IMR-90 (cell line): ENCODE measurements at regions not wholly inside any gene's neighbourhood (a gene's known extent, or its start where the extent isn't known, plus 50 kb on each side); places are given as distances from the start of the nearest gene placed in this dataset.

ENCODE experiments used
- ATAC-seq: fragments of 200-7000 bp; cut with Tn5 transposase; 2 replicates; pipeline ENCODE4 v1.9.1; 2020; ENCODE audit warnings: low read depth, mild to moderate bottlenecking, moderate library complexity
- BruUV-seq: library from RNA; stranded (reverse); fragments of 400-500 nt; replicated peaks from 2 replicates; lab custom pipeline; 2021; lab: Mats Ljungman, UMichigan
- CTCF ChIA-PET: fragments of 300-600 bp; formaldehyde crosslinking; extraction: SDS; loops from one replicate; lab custom pipeline; 2021; ENCODE audit warnings: antibody characterized with exemption; lab: Yijun Ruan, JAX
- POLR2A ChIA-PET: fragments of 300-600 bp; sonication (Branson Sonifier 250); formaldehyde crosslinking; loops from one replicate; lab custom pipeline; 2022; ENCODE audit warnings: antibody characterized with exemption; ENCODE audit not compliant: unreplicated experiment; lab: Charles Lee
- DNase-seq: peaks from one replicate; pipeline ENCODE4 v3.0.0; 2013
- H2AFZ ChIP-seq: replicated peaks from 2 replicates; pipeline ENCODE3; 2013; ENCODE audit warnings: low read length, mild to moderate bottlenecking; ENCODE audit not compliant: poor library complexity
- H2AK5ac ChIP-seq: 2 replicates; pipeline ENCODE4 v1.6.1; 2013; ENCODE audit warnings: low read depth, low read length, inconsistent platforms
- H2AK9ac ChIP-seq: replicated peaks from 2 replicates; pipeline ENCODE3; 2013; ENCODE audit warnings: mild to moderate bottlenecking, low read depth, low read length, moderate library complexity; ENCODE audit not compliant: poor library complexity
- H2BK120ac ChIP-seq: 2 replicates; pipeline ENCODE4 v1.6.1; 2013; ENCODE audit warnings: low read depth, low read length, inconsistent platforms
- H2BK15ac ChIP-seq: 3 replicates; pipeline ENCODE4 v1.6.1; 2013; ENCODE audit warnings: low read depth, low read length, inconsistent platforms
- H2BK20ac ChIP-seq: 2 replicates; pipeline ENCODE4 v1.6.1; 2013; ENCODE audit warnings: low read depth, mild to moderate bottlenecking, inconsistent platforms, low read length, moderate library complexity
- H2BK5ac ChIP-seq: 2 replicates; pipeline ENCODE4 v1.6.1; 2013; ENCODE audit warnings: mild to moderate bottlenecking, low read depth, low read length, inconsistent platforms; ENCODE audit not compliant: poor library complexity, severe bottlenecking
- H3K14ac ChIP-seq: replicated peaks from 2 replicates; pipeline ENCODE4 v1.6.1; 2013; ENCODE audit warnings: low read depth, low read length, inconsistent platforms
- H3K18ac ChIP-seq: 2 replicates; pipeline ENCODE4 v1.6.1; 2013; ENCODE audit warnings: low read depth, low read length, control low read depth
- H3K23ac ChIP-seq: 2 replicates; pipeline ENCODE4 v1.6.1; 2013; ENCODE audit warnings: low read depth, low read length, inconsistent platforms
- H3K27ac ChIP-seq: 2 replicates; pipeline ENCODE4 v1.5.1; 2013; ENCODE audit warnings: mild to moderate bottlenecking, control low read depth, low read length; ENCODE audit not compliant: insufficient read depth
- H3K27me3 ChIP-seq: 2 replicates; pipeline ENCODE4 v1.6.1; 2013; ENCODE audit warnings: low read length; ENCODE audit not compliant: control insufficient read depth, insufficient read depth
- H3K36me3 ChIP-seq: 2 replicates; pipeline ENCODE4 v1.6.1; 2013; ENCODE audit warnings: low read length, mixed read lengths; ENCODE audit not compliant: control insufficient read depth, insufficient read depth
- H3K4ac ChIP-seq: 2 replicates; pipeline ENCODE4 v1.6.1; 2013; ENCODE audit warnings: low read depth, low read length, inconsistent platforms
- H3K4me1 ChIP-seq: 2 replicates; pipeline ENCODE4 v1.6.1; 2013; ENCODE audit warnings: low read length, mixed read lengths; ENCODE audit not compliant: control insufficient read depth, insufficient read depth
- H3K4me2 ChIP-seq: 2 replicates; pipeline ENCODE4 v1.6.1; 2013; ENCODE audit warnings: low read depth, mild to moderate bottlenecking, control low read depth, low read length, moderate library complexity
- H3K4me3 ChIP-seq: 2 replicates; pipeline ENCODE4 v1.5.1; 2013; ENCODE audit warnings: low read depth, mild to moderate bottlenecking, control low read depth, low read length, moderate library complexity; ENCODE audit not compliant: insufficient read depth
- H3K56ac ChIP-seq: 2 replicates; pipeline ENCODE4 v1.6.1; 2013; ENCODE audit warnings: low read length, inconsistent platforms; ENCODE audit not compliant: insufficient read depth; ENCODE audit errors: extremely low read depth
- H3K79me1 ChIP-seq, 2 experiments: 2 replicates each; pipeline ENCODE4 v1.6.1; 2013; ENCODE audit warnings: low read length in 2 of 2, inconsistent platforms in 1 of 2, low read depth in 1 of 2
- H3K9ac ChIP-seq: 2 replicates; pipeline ENCODE4 v1.6.1; 2013; ENCODE audit warnings: low read depth, low read length, control low read depth
- H3K9me1 ChIP-seq: 2 replicates; pipeline ENCODE4 v1.6.1; 2013; ENCODE audit warnings: low read length, inconsistent platforms; ENCODE audit not compliant: insufficient read depth
- H3K9me3 ChIP-seq: 2 replicates; pipeline ENCODE4 v1.6.1; 2013; ENCODE audit warnings: low read length; ENCODE audit not compliant: control insufficient read depth, insufficient read depth
- H4K20me1 ChIP-seq: 2 replicates; pipeline ENCODE4 v1.6.1; 2013; ENCODE audit warnings: low read length, inconsistent platforms; ENCODE audit not compliant: insufficient read depth
- H4K5ac ChIP-seq: 2 replicates; pipeline ENCODE4 v1.6.1; 2013; ENCODE audit warnings: mild to moderate bottlenecking, low read depth, low read length, control low read depth
- H4K8ac ChIP-seq, 2 experiments: 2 replicates each; pipeline ENCODE4 v1.6.1; 2013; ENCODE audit warnings: low read depth in 2 of 2, low read length in 2 of 2, control low read depth in 1 of 2, inconsistent platforms in 1 of 2
- H4K91ac ChIP-seq: 2 replicates; pipeline ENCODE4 v1.6.1; 2013; ENCODE audit warnings: low read depth, low read length, inconsistent platforms; ENCODE audit not compliant: insufficient read depth
- NFE2L2 ChIP-seq: fragments of 150-350 bp; IDR thresholded peaks from 2 replicates; pipeline ENCODE4 v1.6.1; 2016; ENCODE audit warnings: low read depth, mild to moderate bottlenecking, low read length
- POLR2A ChIP-seq: IDR thresholded peaks from 2 replicates; pipeline ENCODE4 v1.6.1; 2012; ENCODE audit warnings: mild to moderate bottlenecking, low read depth, low read length
- WGBS, 2 experiments: methylation state at CpG; one replicate each; pipeline versions ENCODE4 v1.1.5 to v1.1.7; 2013; ENCODE audit warnings: missing lambda C conversion rate in 2 of 2; ENCODE audit not compliant: insufficient read length in 1 of 2; ENCODE audit errors: extremely low coverage in 2 of 2; 5-methylcytosine and 5-hydroxymethylcytosine counted together
- dilution Hi-C: fragments of 300-500 bp; cut with HindIII; formaldehyde crosslinking; loops from one replicate; pipeline ENCODE4 v1.14.3; 2018; ENCODE audit warnings: low sequenced_read_pairs; ENCODE audit not compliant: unreplicated experiment
- in situ Hi-C: fragments of 300-500 bp; cut with MboI; formaldehyde crosslinking; loops from 3 replicates; pipeline ENCODE4 v1.14.3; 2019; ENCODE audit warnings: low sequenced_read_pairs, inconsistent platforms, mixed read lengths
- intact Hi-C: fragments of 100-400 bp; cut with micrococcal nuclease; formaldehyde crosslinking; loops from 2 replicates; pipeline ENCODE4 v1.10.0; 2022
- TF ChIP-seq, protein P1 (sequence below): conservative IDR thresholded peaks from 2 replicates; pipeline ENCODE4 v1.5.1; 2012; ENCODE audit warnings: mild to moderate bottlenecking, low read depth, low read length, improper control_type of control experiment

DNA sequence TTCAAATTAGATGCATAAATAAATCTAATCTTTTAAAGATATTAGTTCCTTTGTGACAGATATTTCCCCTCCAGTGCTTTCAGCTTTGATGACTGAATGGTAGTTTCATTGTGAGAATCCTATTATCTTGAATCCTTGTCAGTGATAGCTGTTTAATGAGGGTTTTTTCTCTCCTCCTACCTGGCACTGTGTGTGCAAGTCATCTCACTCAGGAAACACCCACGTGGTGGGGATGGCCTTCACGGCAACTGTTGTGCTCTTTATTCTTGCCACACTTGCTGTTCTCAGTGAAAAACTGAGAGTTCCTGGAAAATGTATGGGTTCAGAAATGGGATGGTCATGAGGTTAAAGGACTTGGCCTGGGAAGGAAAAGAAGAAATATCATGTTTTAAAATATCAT is 129.9 kb downstream of the SPRY1 start:
- intact Hi-C loops, result no loop called here
- Histone ChIP-seq H3K4me3 (no peak overlapping the region), H3K4me2 (no peak overlapping the region), H2BK120ac (no peak overlapping the region), H4K5ac (no peak overlapping the region; the same call in 1 of the 2 replicates), H2BK15ac (no peak overlapping the region), H2AK9ac (no peak overlapping the region), H2AK5ac (no peak overlapping the region), H3K27me3 (no peaks in the 10 kb centered on the region), H3K4ac (no peak overlapping the region), H2BK5ac (no peak overlapping the region), H3K14ac (no peak overlapping the region), H2BK20ac (no peak overlapping the region), H4K91ac (no peak overlapping the region), H3K9me1 (no peaks in the 10 kb centered on the region), H3K9ac (no peak overlapping the region), H2AFZ (no peak overlapping the region), H3K27ac (no peak overlapping the region), H3K18ac (no peak overlapping the region), H3K36me3 (no peaks in the 10 kb centered on the region), H3K79me1 (no peaks in the 10 kb centered on the region), H3K4me1 (peaks cover 4% of the 10 kb centered on the region; the same call in 1 of the 2 replicates), H4K8ac (no peak overlapping the region), H4K20me1 (no peaks in the 10 kb centered on the region), H3K56ac (no peak overlapping the region), H3K9me3 (no peaks in the 10 kb centered on the region), H3K23ac (no peak overlapping the region)
- no peak for ATAC-seq
- ChIA-PET POLR2A (no interaction called here), CTCF (no interaction called here)
- TF ChIP-seq POLR2A (no peak), NFE2L2 (no peak)
- TF ChIP-seq, protein P1, sequence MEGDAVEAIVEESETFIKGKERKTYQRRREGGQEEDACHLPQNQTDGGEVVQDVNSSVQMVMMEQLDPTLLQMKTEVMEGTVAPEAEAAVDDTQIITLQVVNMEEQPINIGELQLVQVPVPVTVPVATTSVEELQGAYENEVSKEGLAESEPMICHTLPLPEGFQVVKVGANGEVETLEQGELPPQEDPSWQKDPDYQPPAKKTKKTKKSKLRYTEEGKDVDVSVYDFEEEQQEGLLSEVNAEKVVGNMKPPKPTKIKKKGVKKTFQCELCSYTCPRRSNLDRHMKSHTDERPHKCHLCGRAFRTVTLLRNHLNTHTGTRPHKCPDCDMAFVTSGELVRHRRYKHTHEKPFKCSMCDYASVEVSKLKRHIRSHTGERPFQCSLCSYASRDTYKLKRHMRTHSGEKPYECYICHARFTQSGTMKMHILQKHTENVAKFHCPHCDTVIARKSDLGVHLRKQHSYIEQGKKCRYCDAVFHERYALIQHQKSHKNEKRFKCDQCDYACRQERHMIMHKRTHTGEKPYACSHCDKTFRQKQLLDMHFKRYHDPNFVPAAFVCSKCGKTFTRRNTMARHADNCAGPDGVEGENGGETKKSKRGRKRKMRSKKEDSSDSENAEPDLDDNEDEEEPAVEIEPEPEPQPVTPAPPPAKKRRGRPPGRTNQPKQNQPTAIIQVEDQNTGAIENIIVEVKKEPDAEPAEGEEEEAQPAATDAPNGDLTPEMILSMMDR, result no peak
- dilution Hi-C loops, result no loop called here
- WGBS, 2 experiments, result no CpG with 5 or more reads among the region's 2 CpGs
- in situ Hi-C loops, result no loop called here
- DNase-seq, result no peak
- no TSS peak for BruUV-seq
